Epidermal melanocyte (primary cell): ENCODE measurements at regions not wholly inside any gene's neighbourhood (a gene's known extent, or its start where the extent isn't known, plus 50 kb on each side); places are given as distances from the start of the nearest gene placed in this dataset.

Experiments used
- DNase-seq: peaks from one replicate; pipeline ENCODE4 v3.0.0; 2011; ENCODE audit warnings: low spot score; ENCODE audit not compliant: insufficient read length

DNA sequence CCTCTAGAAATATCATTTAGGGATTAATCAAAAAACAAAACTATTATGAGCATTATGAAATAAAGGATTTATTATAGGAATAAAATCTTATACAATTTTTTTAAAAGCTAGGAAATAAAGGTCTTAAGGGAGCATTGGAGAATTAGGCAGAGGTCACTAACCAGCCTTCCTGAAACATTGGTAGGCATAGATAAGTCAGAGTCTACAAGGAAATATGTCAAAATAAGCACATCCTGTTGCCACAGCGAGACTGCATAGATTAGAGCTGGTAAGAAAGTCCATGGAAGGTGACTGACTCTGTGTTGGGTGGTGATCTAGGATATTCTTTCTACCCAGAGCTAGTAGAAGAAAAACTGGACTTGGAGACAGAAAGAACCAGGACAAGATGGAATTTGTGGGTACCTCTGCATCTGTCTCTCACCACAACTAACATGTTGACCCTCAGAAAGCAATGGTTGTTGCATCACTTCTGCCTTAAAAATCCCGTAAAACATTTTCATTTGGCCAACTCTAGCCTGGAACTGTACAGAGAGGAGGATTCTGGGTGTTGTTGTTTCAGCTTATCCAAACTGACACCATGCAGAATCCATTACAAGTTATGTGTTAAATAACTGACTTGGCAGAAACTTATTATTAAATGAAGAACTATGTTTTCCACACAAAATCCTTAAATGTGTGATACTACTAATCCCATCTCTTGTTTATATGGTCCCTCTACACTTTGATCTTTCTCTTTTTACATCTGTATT is 77.1 kb downstream of the FBXO5 start:
- no peak for DNase-seq

DNA sequence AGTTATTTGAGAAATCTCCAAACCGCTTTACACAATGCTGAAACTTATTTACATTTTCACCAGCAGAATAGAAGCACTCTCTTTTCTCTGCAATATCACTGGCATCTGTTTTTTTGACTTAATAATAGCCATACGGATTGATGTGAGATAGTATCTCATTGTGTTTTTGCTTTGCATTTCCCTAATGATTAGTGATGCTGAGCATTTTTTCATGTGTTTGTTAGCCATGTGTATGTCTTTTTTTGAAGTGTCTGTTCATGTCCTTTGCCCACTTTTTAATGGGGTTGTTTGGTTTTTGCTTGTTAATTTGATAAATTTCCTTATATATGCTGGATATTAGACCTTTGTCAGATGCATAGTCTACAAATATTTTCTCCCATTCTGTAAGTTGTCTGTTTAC is 73.6 kb downstream of the FBXO5 start:
- no peak for DNase-seq

DNA sequence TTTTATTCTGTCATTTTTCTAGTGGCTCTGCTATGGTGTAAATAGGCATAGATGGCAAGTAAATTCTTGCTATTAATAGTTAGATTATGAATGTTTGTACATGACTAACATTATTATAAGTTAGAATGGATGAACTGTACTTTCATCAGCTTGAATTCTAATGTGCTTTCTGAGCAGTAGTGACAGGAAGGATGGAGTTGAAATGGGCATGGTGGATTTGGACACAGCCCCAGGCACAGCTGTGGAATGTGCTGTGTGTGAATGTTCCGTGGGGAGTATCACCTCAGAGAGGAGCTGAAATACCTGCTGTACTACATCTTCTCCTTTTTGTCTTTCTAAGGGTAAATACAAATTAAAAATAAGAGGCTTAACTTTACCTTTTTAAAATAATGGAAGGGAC is 66.8 kb downstream of the FBXO5 start:
- no peak for DNase-seq

DNA sequence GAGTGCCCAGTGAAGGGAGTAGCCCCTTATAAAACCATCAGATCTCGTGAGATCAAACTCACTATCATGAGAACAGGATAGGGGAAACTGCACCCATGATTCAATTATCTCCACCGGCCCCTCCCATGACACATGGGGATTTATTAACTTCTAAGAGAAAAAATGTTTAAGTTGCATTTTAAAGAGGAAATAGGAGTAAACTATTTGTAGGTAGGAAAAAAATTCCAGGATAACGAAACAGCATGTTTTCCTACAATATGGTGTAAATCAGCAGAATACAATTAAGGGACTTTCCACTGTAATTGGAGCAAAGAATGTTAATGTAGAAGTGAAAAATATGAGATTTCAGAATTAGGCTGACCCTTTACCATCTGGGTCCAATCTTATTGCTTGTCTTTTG is 63.9 kb downstream of the FBXO5 start:
- DNase-seq, result no peak

DNA sequence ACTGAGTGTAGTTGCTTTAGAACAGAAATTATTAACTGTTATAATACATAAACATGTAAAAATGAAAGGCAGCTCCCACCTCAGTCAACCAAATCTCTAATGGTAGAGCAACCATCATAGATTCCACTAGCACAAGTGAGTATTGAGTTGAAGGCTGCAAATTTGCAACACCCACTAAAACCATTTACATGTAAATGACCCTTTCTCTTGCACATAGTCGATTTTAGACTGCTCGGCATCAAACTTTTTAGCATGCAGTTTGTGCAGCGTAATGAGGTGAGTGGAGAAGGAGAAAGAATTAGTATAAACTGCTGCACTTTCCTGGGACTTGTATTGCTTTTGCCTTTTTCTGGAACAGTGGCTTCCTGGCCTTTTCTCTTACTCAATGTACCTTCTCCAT is 62.8 kb downstream of the FBXO5 start:
- DNase-seq, result no peak
